ENCODE measurements at regions not wholly inside any gene's neighbourhood (a gene's known extent, or its start where the extent isn't known, plus 50 kb on each side); places are given as distances from the start of the nearest gene placed in this dataset.
"Not testable (repeated sequence)": the region's sequence is repeated elsewhere in the genome, so short reads cannot be mapped to it uniquely, and the experiment has no call there.

DNA sequence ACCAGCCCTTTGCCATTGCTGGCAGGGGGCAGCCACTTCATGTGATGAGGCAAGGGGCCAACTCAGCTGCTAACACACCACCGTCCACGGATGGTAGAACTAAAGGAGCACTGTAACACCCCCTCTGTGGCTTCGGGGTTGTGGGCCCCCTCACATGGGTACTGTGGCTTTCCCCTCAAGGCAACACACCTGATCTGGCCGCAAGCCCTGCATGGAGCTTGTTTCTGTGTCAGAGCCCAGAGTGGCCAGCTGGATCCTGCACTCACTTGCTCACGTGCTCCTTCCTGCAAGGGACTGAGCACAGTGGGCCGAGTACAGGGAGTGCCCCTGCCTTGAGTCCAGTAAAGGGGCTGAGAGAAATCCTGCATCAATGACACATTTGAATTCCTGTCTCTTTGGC lies 507.4 kb upstream of the SMC2 start:
- H3K27ac Mint-ChIP-seq (ENCODE audit: unreplicated experiment) = no peak overlapping the region
- no peaks in the 10 kb centered on the region for H3K4me1 Mint-ChIP-seq

DNA sequence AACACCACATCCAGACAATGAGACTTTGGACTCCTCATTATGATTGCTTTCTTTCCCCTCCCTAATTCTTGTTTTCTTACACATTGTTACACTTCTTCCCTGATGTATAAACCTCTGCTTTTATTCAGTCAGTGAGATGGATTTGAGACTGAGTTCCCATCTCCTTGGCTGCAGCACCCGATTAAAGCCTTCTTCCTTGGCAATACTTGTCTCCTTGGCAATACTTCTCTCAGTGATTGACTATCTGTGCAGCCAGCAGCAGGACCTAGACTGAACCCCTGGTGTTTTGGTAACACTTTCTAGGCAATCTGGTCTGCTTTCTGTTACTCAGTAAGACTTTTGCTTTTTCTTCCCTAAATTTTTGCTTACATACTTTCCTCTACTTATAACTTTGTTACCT lies 492.8 kb upstream of the SMC2 start:
- no peak overlapping the region for H3K4me3 Mint-ChIP-seq
- no peaks in the 10 kb centered on the region for H3K36me3 Mint-ChIP-seq (ENCODE audit: low read depth)
- peaks cover 18% of the 10 kb centered on the region for H3K9me3 Mint-ChIP-seq

More for the DNA sequence above, 507.4 kb upstream of the SMC2 start:
- H3K36me3 Mint-ChIP-seq (ENCODE audit: low read depth) = no peaks in the 10 kb centered on the region
- H3K27me3 Mint-ChIP-seq (ENCODE audit: low read depth) = no peaks in the 10 kb centered on the region
- TF ChIP-seq, protein P1, sequence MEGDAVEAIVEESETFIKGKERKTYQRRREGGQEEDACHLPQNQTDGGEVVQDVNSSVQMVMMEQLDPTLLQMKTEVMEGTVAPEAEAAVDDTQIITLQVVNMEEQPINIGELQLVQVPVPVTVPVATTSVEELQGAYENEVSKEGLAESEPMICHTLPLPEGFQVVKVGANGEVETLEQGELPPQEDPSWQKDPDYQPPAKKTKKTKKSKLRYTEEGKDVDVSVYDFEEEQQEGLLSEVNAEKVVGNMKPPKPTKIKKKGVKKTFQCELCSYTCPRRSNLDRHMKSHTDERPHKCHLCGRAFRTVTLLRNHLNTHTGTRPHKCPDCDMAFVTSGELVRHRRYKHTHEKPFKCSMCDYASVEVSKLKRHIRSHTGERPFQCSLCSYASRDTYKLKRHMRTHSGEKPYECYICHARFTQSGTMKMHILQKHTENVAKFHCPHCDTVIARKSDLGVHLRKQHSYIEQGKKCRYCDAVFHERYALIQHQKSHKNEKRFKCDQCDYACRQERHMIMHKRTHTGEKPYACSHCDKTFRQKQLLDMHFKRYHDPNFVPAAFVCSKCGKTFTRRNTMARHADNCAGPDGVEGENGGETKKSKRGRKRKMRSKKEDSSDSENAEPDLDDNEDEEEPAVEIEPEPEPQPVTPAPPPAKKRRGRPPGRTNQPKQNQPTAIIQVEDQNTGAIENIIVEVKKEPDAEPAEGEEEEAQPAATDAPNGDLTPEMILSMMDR (conservative IDR thresholded peaks at IDR 0.05) = no peak
- H3K9me3 Mint-ChIP-seq = peaks cover under 1% of the 10 kb centered on the region
- no peak overlapping the region for H3K4me3 Mint-ChIP-seq
- DNase-seq (ENCODE audit: low read depth, low spot score) = no peak

DNA sequence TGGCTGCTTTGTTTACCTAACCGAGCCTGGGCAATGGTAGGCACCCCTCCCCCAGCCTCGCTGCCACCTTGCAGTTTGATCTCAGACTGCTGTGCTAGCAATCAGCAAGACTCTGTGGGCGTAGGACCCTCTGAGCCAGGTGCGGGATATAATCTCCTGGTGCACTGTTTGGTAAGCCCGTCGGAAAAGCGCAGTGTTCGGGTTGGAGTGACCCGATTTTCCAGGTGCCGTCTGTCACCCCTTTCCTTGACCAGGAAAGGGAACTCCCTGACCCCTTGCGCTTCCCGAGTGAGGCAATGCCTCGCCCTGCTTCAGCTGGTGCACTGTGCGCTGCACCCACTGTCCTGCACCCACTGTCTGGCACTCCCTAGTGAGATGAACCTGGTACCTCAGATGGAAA lies 482.2 kb upstream of the SMC2 start:
- not testable (repeated sequence) for H3K36me3 Mint-ChIP-seq (ENCODE audit: low read depth); H3K4me3 Mint-ChIP-seq; DNase-seq (ENCODE audit: low read depth, low spot score); H3K27ac Mint-ChIP-seq (ENCODE audit: unreplicated experiment); H3K27me3 Mint-ChIP-seq (ENCODE audit: low read depth)
- peaks cover 14% of the 10 kb centered on the region for H3K4me1 Mint-ChIP-seq
- H3K9me3 Mint-ChIP-seq = peaks cover 14% of the 10 kb centered on the region

More for the DNA sequence above, 492.8 kb upstream of the SMC2 start:
- no peak for DNase-seq (ENCODE audit: low read depth, low spot score)
- no peaks in the 10 kb centered on the region for H3K4me1 Mint-ChIP-seq
- H3K27me3 Mint-ChIP-seq (ENCODE audit: low read depth) = peaks cover 3% of the 10 kb centered on the region
- TF ChIP-seq, protein P1 (conservative IDR thresholded peaks at IDR 0.05) = no peak
- no peak overlapping the region for H3K27ac Mint-ChIP-seq (ENCODE audit: unreplicated experiment)

DNA sequence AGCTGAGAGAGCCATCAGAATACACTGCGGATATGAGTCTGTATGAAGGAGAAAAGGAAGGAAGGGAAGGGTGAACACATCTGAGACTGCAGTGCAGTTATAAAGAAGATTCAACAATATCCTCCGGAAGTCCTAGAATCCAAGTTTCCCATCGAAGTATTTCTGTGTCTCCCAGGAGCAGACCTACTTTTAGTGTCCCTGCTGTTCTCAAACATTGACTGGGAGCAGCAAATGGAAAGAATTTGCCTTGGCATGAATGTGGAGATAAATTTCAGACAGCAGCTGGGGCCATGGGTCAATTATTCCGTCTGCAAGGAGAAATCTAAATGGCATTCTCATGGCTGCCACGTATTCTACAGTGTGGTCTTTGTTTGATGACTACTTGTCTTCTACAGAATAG lies 478.1 kb upstream of the SMC2 start:
- Mint-ChIP-seq H3K9me3 (peaks cover 11% of the 10 kb centered on the region), H3K27ac (ENCODE audit: unreplicated experiment) (peak overlapping the region; percentile 29), H3K4me3 (peak overlapping the region; percentile 20), H3K4me1 (peaks cover 20% of the 10 kb centered on the region), H3K36me3 (ENCODE audit: low read depth) (peaks cover 3% of the 10 kb centered on the region), H3K27me3 (ENCODE audit: low read depth) (no peaks in the 10 kb centered on the region)
- DNase-seq (ENCODE audit: low read depth, low spot score) = no peak
- TF ChIP-seq, protein P1 (conservative IDR thresholded peaks at IDR 0.05) = no peak

GRCh38 chr9:103617046-103617445 lies 477.1 kb upstream of the SMC2 start:
- no peak overlapping the region for H3K27ac Mint-ChIP-seq (ENCODE audit: unreplicated experiment)
- DNase-seq (ENCODE audit: low read depth, low spot score) = no peak
- H3K27me3 Mint-ChIP-seq (ENCODE audit: low read depth) = no peaks in the 10 kb centered on the region
- TF ChIP-seq, protein P1 (conservative IDR thresholded peaks at IDR 0.05) = no peak
- H3K4me3 Mint-ChIP-seq = peak overlapping the region; percentile 11
- peaks cover 20% of the 10 kb centered on the region for H3K4me1 Mint-ChIP-seq
- H3K9me3 Mint-ChIP-seq = peaks cover 11% of the 10 kb centered on the region
- peaks cover 3% of the 10 kb centered on the region for H3K36me3 Mint-ChIP-seq (ENCODE audit: low read depth)

DNA sequence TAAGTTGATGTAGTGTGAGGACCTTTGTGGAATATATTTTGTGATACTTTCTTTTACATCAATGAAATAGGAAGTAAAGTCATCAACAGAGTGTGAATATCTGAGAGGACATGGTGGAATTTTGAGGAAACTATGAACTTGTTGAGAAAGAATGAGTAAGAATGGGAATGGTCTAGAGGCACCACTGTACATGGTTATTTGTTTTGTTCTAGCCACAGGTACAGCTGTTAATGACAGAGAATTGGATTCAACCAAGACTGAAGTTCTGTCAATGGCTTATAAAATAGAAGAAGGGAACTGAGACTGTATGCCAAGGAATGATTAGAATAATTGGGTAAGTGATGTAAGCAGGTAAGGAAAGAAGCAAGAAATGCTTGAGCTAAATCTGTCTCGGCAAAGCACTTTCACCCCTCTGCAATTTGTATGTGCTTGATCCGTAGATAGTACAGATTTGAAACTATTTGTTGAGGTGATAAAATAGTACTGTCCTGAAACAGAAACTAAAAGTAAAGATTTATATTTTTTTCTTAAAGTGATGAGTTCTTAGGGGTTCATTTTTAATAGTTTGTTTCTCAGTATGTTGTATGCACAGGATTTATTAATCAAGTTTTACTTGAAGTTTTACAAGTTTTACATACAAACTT lies 468.8 kb upstream of the SMC2 start:
- no peaks in the 10 kb centered on the region for H3K4me1 Mint-ChIP-seq
- no peak overlapping the region for H3K27ac Mint-ChIP-seq (ENCODE audit: unreplicated experiment)
- no peak overlapping the region for H3K4me3 Mint-ChIP-seq
- no peaks in the 10 kb centered on the region for H3K27me3 Mint-ChIP-seq (ENCODE audit: low read depth)
- no peaks in the 10 kb centered on the region for H3K9me3 Mint-ChIP-seq
- TF ChIP-seq, protein P1 (conservative IDR thresholded peaks at IDR 0.05) = no peak
- no peaks in the 10 kb centered on the region for H3K36me3 Mint-ChIP-seq (ENCODE audit: low read depth)
- no peak for DNase-seq (ENCODE audit: low read depth, low spot score)
